Kasumi-1 (cell line): ENCODE measurements at regions not wholly inside any gene's neighbourhood (a gene's known extent, or its start where the extent isn't known, plus 50 kb on each side); places are given as distances from the start of the nearest gene placed in this dataset.

Experiments used
- DNase-seq, 2 experiments: peaks; one replicate each; lab custom pipeline; 2025; lab: John Stamatoyannopoulos, UW

DNA sequence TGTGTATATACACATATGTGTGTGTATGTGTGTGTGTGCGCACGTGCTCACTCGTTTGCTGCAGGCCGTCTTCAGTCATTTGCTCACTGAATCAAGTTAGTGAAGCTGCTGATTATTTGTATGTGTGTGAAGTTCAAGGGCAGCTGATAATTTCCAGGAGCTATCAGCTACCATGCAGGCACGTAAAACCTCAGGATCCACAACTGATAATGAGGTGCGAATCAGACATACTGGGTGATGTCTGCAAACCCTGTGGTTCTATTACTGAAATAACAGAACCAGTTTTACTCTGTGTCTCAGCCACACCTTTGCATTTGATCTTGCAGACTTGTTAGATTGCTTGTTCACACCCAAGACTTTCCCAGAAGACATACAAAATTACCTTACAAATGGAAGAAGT lies 257.6 kb downstream of the TAF11L14 start:
- DNase-seq: no peak

DNA sequence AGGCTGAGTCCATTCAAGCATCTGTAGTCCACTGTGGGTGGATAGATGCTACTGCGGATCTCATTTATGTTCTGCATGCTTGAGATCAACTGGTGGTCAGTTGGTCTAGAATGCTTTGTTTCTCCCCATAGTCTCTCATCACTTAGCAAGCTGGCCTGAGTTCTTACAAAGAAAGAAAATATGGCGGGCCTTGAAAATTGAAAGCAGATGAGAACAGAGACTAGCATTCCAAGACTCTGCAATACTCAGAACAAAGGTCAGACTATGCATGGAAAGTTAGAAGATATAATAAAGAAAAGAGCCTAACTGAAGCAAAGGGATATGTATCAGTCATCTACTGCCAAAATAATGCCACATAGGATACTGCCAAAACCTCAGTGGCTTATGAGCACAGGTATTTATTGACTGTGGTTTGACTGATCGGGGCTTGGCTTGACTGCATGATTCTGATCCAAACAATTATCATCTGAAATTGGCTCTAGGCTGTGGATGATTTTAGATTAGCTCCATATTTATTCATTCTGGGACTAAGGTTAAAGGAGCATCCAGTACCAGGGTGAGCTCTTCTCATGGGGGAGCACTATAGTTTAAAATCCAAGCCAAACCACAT lies 258.9 kb downstream of the TAF11L14 start:
- no peak for DNase-seq

GRCh38 chr5:17895288-17896033 lies 261.2 kb downstream of the TAF11L14 start:
- DNase-seq: no peak

DNA sequence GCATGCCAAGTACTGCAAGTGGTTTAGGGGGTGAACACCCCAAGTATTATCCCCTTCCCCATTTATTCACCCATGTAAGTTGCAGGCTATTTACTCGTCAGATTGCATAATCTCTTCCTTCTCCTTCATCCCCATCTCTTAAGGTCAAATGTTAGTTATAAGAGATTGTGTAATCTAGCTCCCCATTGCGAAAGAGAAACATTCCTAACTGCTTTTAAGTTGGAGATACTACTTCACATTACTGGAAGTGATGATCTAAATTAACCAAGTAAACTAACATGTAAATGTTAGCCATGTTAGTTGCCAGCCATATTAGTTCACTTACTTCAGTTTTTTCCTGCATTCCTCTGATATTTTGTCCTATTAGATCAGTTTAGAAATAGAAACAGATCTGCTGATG lies 262.3 kb downstream of the TAF11L14 start:
- DNase-seq: no peak

GRCh38 chr5:17897776-17898175 lies 263.5 kb downstream of the TAF11L14 start:
- no peak for DNase-seq

GRCh38 chr5:17898766-17899165 lies 264.5 kb downstream of the TAF11L14 start:
- no peak for DNase-seq

- no peak for DNase-seq
Observed at GRCh38 chr5:17907094-17907493, 272.8 kb downstream of the TAF11L14 start.

DNA sequence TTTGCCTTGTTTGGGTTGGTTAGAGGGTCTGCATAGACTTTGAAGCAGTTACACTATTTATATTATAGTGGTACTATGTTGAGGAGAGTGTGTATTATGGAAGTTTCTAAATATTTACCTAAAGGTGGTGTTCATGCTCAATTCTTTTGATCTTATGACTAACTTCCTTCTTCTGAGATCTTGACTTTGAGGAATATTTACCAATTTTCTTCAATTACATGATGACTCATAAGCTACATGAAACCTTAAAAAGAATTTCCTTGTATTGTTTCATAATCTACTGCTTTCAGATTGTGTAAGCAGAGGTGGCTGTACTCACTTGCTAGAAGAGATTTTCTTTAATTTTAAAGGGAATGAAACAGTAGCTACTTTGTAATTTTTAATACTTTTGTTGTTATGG lies 276.1 kb downstream of the TAF11L14 start:
- peak; percentile 43 to 57 for DNase-seq

DNA sequence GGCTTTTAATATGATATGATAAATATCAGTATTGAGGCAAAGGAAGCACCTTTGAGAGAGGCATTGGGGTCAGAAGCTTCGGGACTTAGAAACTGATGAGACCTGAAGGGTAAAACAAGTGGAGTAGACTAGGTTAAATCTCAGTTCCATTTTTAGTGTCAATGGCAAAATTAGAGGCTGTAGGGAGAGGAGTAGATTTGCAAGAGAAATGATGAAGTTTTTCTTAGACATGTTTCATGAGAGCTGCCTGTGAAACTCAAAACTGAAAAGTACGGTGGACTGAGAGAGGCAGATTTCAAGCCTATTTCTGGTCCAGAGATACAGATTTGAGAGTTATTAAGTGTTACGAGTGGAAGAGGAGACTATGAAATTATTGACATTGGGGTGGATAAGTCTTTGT lies 278.5 kb downstream of the TAF11L14 start:
- DNase-seq: no peak

DNA sequence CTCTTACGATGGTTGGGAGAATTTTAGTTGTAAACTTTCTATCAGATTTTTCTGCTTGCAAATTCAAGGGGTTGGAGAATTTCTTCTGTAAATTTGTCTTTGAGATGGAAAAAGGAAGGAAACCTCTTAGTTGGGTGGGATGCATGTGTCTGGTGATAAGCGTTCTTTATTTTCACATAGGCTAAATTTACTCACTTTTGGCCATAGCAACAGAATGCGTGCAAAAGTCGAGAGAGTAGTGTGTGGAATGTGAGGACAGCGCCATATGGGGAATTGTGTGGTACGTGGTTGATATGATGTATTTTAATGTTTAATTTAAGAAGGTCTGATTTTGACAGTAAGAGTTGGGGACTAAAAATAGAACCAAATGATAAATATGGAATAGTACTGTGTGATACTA lies 282.2 kb downstream of the TAF11L14 start:
- DNase-seq: no peak

DNA sequence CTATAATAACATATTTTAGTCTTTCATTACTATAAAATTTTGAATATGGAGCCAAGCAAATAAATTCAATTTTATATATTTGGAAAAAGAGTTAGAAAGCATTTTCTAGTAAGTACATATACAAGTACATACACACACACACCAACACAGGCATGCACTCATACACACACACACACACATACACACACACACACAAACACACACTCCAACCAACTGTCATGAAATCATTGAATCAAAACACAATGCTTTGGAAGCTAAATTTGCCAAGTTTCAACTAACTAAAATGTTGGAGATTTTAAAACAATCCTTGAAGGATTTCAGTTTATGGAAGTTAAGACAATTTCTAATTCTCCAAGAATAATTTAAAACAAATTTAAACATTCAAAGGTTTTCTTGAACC lies 283.2 kb downstream of the TAF11L14 start:
- no peak for DNase-seq

DNA sequence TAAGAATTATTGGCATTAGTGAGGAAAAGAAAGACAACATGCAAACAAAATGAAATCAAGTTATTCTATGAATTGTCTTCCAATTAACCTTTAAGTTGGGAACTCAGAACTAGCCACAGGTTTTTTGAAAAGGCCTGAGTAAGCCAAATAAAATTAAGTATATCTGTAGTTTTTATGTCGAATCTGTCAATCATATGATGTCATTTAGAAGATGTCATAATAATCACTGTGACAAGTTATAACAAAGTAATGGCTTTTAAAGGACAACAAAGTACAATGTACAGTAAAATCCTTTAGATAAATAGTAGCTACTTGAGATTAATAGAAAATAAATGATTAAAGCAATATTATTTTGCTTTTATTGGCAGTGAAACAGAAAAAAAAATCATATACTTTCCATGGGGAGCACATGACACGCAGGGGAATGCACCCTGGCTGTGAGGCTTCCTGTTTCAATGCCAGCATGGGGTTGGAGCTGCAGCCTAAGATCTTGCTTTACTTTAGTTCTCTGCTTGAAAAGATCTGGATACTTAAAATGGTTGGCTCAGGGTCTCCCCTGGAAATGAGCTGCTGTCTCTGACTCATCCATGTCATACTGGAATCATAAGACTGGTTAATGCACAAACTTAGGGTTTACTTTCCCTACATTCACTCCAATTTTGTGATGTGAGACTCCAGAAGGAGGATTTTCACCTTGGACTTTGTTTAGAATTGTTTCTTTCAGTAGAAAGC lies 284.3 kb downstream of the TAF11L14 start:
- DNase-seq: no peak

- DNase-seq: no peak
Observed at GRCh38 chr5:17925276-17925675, 291.0 kb downstream of the TAF11L14 start.

DNA sequence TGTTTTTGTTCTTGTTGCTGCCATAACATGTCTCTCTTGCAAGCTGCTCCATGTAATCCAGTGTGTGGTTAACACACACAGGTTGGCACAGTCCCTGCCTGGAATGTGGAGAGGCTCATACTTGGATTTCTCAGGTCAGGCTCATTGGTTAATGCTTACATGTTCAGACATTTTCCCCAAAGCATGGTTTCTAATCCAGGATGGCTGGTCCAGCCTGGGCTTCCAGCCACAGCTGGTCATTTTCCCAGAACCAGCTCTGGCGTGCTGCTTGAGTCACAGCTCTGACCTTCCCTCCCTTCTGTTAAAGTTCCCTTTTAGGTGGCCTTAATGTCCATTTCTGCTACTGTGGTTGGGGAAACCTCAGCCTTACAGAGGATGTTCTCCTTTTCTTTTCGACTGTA lies 294.3 kb downstream of the TAF11L14 start:
- DNase-seq: no peak

- DNase-seq: no peak
Observed at GRCh38 chr5:17929171-17929570, 294.9 kb downstream of the TAF11L14 start.

GRCh38 chr5:17930346-17930745 lies 296.1 kb downstream of the TAF11L14 start:
- DNase-seq: peak; percentile 32 to 36

- DNase-seq: no peak
Observed at GRCh38 chr5:17944046-17944445, 309.8 kb downstream of the TAF11L14 start.

DNA sequence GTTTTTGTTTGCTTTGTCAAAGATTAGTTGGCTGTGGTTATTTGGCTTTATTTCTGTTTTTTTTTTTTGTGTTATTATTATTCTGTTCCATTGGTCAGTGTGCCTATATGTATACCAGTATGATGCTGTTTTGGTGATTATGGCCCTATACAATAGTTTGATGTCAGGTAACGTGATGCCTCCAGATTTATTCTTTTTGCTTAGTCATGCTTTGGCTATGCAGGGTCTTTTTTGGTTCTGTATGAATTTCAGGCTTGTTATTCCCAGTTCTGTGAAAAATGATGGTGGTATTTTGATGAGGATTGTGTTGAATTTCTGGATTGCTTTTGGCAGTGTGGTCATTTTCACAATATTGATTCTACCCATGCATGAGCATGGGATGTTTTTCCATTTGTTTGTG lies 312.8 kb downstream of the TAF11L14 start:
- DNase-seq: no peak

DNA sequence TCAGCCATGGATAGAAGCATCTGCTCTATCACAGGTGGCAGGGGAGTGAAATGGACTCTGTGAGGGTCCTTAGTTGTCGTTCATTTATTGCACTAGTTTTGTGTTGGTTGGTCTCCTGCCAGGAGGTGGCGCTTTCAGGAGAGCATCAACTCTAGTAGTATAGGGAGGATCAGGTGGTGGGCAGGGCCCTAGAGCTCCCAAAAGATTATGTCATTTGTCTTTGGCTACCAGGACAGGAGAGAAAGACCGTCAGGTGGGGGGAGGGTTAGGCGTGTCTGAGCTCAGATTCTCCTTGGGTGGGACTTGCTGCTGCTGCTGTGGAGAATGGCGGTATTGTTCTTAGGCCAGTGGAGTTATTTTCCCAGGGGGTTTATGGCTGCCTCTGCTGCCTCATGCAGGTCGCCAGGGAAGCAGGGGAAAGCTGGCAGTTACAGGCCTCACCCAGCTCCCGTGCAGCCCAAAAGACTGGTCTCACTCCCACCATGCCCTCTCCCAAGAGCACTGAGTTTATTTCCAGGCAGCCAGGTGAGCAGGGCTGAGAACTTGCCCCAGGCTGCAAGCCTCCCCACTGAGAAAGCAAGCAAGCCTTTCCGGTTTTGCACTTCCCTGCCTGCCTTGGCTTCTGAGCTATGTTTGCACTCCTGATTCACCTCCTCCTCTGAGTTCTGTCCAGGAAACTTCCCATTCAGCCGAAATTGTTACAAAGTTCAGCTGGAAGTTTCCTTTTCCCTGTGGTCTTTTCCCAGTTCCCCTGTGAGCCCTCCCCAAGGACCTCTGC lies 317.3 kb downstream of the TAF11L14 start:
- no peak for DNase-seq

DNA sequence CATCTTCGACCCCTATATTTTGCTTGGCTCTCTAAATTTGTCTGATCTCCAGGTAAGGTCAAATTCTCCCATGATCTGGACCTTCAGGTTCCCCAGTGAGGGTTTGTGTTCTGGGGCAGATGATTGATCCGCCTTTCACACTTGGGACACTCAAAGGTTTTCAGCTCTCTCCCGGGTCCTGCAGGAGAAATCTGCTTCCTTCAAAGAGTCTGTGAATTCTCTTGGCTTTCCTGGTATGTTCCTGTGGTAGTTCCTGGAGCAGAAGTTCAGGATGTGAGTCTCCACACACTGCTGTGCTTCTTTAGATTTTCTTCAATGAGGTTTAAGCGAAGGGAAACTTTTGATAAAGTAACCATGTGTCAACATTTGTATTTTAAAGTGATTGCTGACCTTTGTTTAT lies 318.0 kb downstream of the TAF11L14 start:
- no peak for DNase-seq

DNA sequence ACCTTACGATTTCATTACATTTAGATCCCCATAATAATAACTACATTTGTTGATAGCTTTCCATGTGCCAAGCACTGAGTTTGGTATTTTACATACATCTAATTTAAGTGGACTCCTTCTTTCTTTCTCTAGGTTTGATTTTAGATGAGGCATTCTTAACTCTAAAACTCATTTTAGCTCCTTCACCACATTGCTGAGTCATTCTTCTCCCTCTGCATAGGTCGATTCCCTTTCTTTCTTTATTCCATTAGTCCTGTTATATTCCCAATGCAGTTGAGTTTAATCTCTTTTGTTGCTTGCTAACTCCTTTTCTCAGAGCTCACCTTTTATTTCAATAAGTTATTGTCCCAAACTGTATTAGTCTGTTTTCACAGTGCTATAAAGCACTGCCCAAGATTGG lies 329.8 kb downstream of the TAF11L14 start:
- no peak for DNase-seq

GRCh38 chr5:17966640-17967402 lies 332.6 kb downstream of the TAF11L14 start:
- DNase-seq: no peak
